Stomach (tissue), 8 donors: ENCODE measurements at regions not wholly inside any gene's neighbourhood (a gene's known extent, or its start where the extent isn't known, plus 50 kb on each side); places are given as distances from the start of the nearest gene placed in this dataset.
"Not testable (repeated sequence)": the region's sequence is repeated elsewhere in the genome, so short reads cannot be mapped to it uniquely, and the experiment has no call there.

Source experiments
- DNase-seq, 2 donors: peaks; one replicate each; pipeline versions ENCODE4 v3.0.0 to v3.0.0-alpha.2; 2013 to 2019
- H3K27ac ChIP-seq, 5 donors: fragments of 200-600 bp in 4 of 5; sonication (generic) in 4 of 5; one replicate each; pipeline ENCODE4 v1.5.1; 2013 to 2019; ENCODE audit warnings: mild to moderate bottlenecking in 1 of 5, moderate library complexity in 1 of 5
- H3K27me3 ChIP-seq, 3 donors: fragments of 200-600 bp; sonication (generic); one replicate each; pipeline ENCODE4 v1.5.1; 2017 to 2019; ENCODE audit warnings: mixed run types in 1 of 3
- H3K36me3 ChIP-seq, 4 donors: fragments of 200-600 bp; sonication (generic); 1 replicate in 3 of 4; 2 replicates in 1 of 4; pipeline ENCODE4 v1.5.1; 2016 to 2019
- H3K4me1 ChIP-seq, 4 donors: fragments of 200-600 bp; sonication (generic); one replicate each; pipeline ENCODE4 v1.5.1; 2016 to 2019
- H3K4me3 ChIP-seq, 4 donors: fragments of 200-600 bp; sonication (generic) in 3 of 4; one replicate each; pipeline ENCODE4 v1.5.1; 2016 to 2019; ENCODE audit warnings: mild to moderate bottlenecking in 1 of 4
- H3K9me3 ChIP-seq, 4 donors: fragments of 200-600 bp; sonication (generic); one replicate each; pipeline ENCODE4 v1.5.1; 2016 to 2019
- EP300 ChIP-seq: sonication (generic); formaldehyde crosslinking; IDR thresholded peaks from one replicate; pipeline ENCODE4 v1.6.1; 2017; ENCODE audit warnings: antibody characterized with exemption
- POLR2A ChIP-seq, 4 donors: fragments of 450-650 bp; IDR thresholded peaks; one replicate each; pipeline ENCODE4 v1.6.1; 2016; ENCODE audit warnings: antibody characterized with exemption in 4 of 4, control low read depth in 2 of 4, mild to moderate bottlenecking in 1 of 4, moderate library complexity in 1 of 4
- POLR2AphosphoS5 ChIP-seq, 3 donors: sonication (generic); formaldehyde crosslinking; IDR thresholded peaks; one replicate each; pipeline ENCODE4 v1.6.1; 2016; ENCODE audit warnings: antibody characterized with exemption in 3 of 3
- WGBS, 5 donors: extraction: QIAGEN DNeasy Blood & Tissue Kit in 3 of 5; methylation state at CpG; one replicate each; pipeline versions ENCODE4 v1.1.5 to v1.1.7; 2013 to 2018; 5-methylcytosine and 5-hydroxymethylcytosine counted together
- intact Hi-C: fragments of 100-400 bp; cut with DNase I; formaldehyde crosslinking; loops from one replicate; pipeline ENCODE4 v1.15.1; 2023; ENCODE audit warnings: low total_unique reads
- TF ChIP-seq, protein P1 (sequence below), 7 experiments: fragments of 450-650 bp in 4 of 7; fragments of 200-600 bp in 3 of 7; sonication (generic) in 3 of 7; IDR thresholded peaks; one replicate each; pipeline ENCODE4 v1.5.1; 2016 to 2019; ENCODE audit warnings: antibody characterized with exemption in 7 of 7, control low read depth in 2 of 7, mild to moderate bottlenecking in 1 of 7
- donor health status: healthy with polysubstance abuse.
- donor health status: Bipolar disorder and iron deficiency.
- donor health status: healthy.

GRCh38 chr4:158411269-158411668 lies 110.4 kb upstream of the RXFP1 start:
- 36 to 64% (median 37%) methylated on average over 2 of the region's 2 CpGs for WGBS, 5 donors
- TF ChIP-seq, protein P1, sequence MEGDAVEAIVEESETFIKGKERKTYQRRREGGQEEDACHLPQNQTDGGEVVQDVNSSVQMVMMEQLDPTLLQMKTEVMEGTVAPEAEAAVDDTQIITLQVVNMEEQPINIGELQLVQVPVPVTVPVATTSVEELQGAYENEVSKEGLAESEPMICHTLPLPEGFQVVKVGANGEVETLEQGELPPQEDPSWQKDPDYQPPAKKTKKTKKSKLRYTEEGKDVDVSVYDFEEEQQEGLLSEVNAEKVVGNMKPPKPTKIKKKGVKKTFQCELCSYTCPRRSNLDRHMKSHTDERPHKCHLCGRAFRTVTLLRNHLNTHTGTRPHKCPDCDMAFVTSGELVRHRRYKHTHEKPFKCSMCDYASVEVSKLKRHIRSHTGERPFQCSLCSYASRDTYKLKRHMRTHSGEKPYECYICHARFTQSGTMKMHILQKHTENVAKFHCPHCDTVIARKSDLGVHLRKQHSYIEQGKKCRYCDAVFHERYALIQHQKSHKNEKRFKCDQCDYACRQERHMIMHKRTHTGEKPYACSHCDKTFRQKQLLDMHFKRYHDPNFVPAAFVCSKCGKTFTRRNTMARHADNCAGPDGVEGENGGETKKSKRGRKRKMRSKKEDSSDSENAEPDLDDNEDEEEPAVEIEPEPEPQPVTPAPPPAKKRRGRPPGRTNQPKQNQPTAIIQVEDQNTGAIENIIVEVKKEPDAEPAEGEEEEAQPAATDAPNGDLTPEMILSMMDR (IDR thresholded peaks at IDR 0.05): no peak
- TF ChIP-seq POLR2AphosphoS5 (IDR thresholded peaks at IDR 0.05): no peak
- H3K9me3 ChIP-seq: no peaks in the 10 kb centered on the region

DNA sequence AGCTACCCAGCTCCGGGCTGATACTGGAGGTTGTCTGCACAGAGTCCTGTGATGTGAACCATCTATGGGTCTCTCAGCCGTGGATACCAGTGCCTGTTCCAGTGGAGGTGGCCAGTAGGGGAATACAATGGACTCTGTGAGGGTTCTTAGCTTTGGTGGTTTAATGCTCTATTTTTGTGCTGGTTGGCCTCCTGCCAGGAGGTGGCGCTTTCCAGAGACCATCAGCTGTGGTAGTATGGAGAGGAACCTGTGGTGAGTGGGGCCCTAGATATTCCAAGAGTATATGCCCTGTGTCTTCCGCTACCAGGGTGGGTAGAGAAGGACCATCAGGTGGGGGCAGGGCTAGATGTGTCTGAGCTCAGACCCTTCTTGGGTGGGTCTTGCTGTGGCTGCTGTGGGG lies 103.0 kb upstream of the RXFP1 start:
- H3K36me3 ChIP-seq, H3K9me3 ChIP-seq, H3K27ac ChIP-seq, H3K4me1 ChIP-seq, H3K27me3 ChIP-seq, intact Hi-C loops, DNase-seq, H3K4me3 ChIP-seq: not testable (repeated sequence)
- WGBS, 5 donors: 74 to 89% (median 88%) methylated on average over 4 of the region's 4 CpGs

More at GRCh38 chr4:158411269-158411668, 110.4 kb upstream of the RXFP1 start:
- DNase-seq: no peak
- no peaks in the 10 kb centered on the region for H3K4me1 ChIP-seq
- no peak overlapping the region for H3K27ac ChIP-seq
- no peaks in the 10 kb centered on the region for H3K36me3 ChIP-seq
- H3K4me3 ChIP-seq: no peak overlapping the region
- intact Hi-C loops: no loop called here
- H3K27me3 ChIP-seq: no peaks in the 10 kb centered on the region

DNA sequence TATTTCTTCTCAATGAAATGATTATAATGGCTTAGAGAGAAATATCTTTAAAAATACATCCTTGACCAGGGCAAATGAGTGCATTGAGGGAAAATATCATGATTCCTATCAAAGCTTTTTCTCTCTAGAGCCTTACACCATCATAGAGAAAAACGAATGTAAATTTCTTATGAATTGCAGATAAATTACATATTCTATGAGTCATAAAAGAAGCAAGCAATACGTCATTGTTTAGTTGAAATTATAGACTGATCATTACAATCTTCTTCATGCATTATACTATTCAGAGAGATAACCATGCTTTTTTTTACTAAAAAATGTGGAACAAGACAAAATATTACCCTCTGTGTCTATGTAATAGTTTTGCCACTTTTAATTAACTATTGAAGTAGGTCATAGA lies 100.9 kb upstream of the RXFP1 start:
- Histone ChIP-seq H3K27me3 (no peaks in the 10 kb centered on the region), H3K4me3 (no peak overlapping the region), H3K36me3 (no peaks in the 10 kb centered on the region), H3K27ac (no peak overlapping the region), H3K4me1 (no peaks in the 10 kb centered on the region), H3K9me3 (no peaks in the 10 kb centered on the region)
- TF ChIP-seq EP300 (no peak), POLR2AphosphoS5 (IDR thresholded peaks at IDR 0.05) (no peak), POLR2A (IDR thresholded peaks at IDR 0.05) (no peak)
- TF ChIP-seq, protein P1 (IDR thresholded peaks at IDR 0.05): no peak
- intact Hi-C loops: no loop called here
- DNase-seq: no peak
- 39 to 57% (median 44%) methylated on average over 2 of the region's 2 CpGs for WGBS, 5 donors

DNA sequence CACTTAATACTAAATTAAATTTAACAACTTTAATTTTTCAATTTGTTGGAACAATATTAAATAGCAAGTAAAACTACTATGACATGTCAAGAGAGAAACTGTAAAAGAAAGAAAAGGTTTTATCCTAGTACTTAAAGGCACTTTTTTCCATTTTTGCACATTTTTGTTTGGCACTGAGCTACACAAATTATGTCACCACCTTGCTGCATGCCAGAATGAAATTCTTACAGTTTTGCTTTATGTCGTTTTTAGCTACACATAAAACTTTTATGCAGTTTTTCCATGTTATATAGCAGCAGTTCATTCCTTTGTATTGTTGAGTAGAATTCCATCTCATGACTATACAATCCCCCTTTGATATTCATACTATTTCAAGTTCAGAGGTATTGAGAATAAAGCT lies 99.1 kb upstream of the RXFP1 start:
- WGBS, 5 donors: 18 to 41% (median 30%) methylated on average over 1 of the region's 1 CpG
- no peak for DNase-seq

GRCh38 chr4:158428242-158428641 lies 93.4 kb upstream of the RXFP1 start:
- no peaks in the 10 kb centered on the region for H3K4me1 ChIP-seq
- H3K9me3 ChIP-seq: no peaks in the 10 kb centered on the region
- H3K36me3 ChIP-seq: no peaks in the 10 kb centered on the region
- intact Hi-C loops: no loop called here
- no peak for DNase-seq
- no peak overlapping the region for H3K4me3 ChIP-seq
- TF ChIP-seq POLR2AphosphoS5 (IDR thresholded peaks at IDR 0.05) (no peak), EP300 (no peak)
- TF ChIP-seq, protein P1 (IDR thresholded peaks at IDR 0.05): no peak
- no peaks in the 10 kb centered on the region for H3K27me3 ChIP-seq
- H3K27ac ChIP-seq: no peak overlapping the region

More for the DNA sequence above, 99.1 kb upstream of the RXFP1 start:
- intact Hi-C loops: no loop called here
- TF ChIP-seq, protein P1 (IDR thresholded peaks at IDR 0.05): no peak
- no peak for TF ChIP-seq EP300
- no peak for TF ChIP-seq POLR2AphosphoS5 (IDR thresholded peaks at IDR 0.05)
- no peak for TF ChIP-seq POLR2A (IDR thresholded peaks at IDR 0.05)
- Histone ChIP-seq H3K4me1 (no peaks in the 10 kb centered on the region), H3K4me3 (no peak overlapping the region), H3K27me3 (no peaks in the 10 kb centered on the region), H3K9me3 (no peaks in the 10 kb centered on the region), H3K27ac (no peak overlapping the region), H3K36me3 (no peaks in the 10 kb centered on the region)
